Transverse colon (tissue), 4 donors: ENCODE measurements at regions not wholly inside any gene's neighbourhood (a gene's known extent, or its start where the extent isn't known, plus 50 kb on each side); places are given as distances from the start of the nearest gene placed in this dataset.

Experiments
- DNase-seq: peaks from one replicate; pipeline ENCODE4 v3.0.0-alpha.2; 2019
- H3K27ac ChIP-seq, 4 donors: fragments of 200-600 bp; sonication (generic); 2 replicates each; pipeline ENCODE4 v1.5.1; 2016 to 2018; ENCODE audit warnings: inconsistent platforms in 4 of 4
- H3K27me3 ChIP-seq: fragments of 200-600 bp; sonication (generic); 2 replicates; pipeline ENCODE4 v1.5.1; 2017; ENCODE audit warnings: inconsistent platforms
- H3K36me3 ChIP-seq, 4 donors: fragments of 200-600 bp; sonication (generic); 2 replicates each; pipeline ENCODE4 v1.5.1; 2017 to 2019; ENCODE audit warnings: inconsistent platforms in 4 of 4
- H3K4me1 ChIP-seq, 4 donors: fragments of 200-600 bp; sonication (generic); 2 replicates each; pipeline ENCODE4 v1.5.1; 2017 to 2020; ENCODE audit warnings: inconsistent platforms in 4 of 4
- H3K4me3 ChIP-seq, 4 donors: fragments of 200-600 bp; sonication (generic); 1 replicate in 1 of 4; 2 replicates in 3 of 4; pipeline versions ENCODE4 v1.5.1 to v1.6.1; 2017 to 2019; ENCODE audit warnings: inconsistent platforms in 4 of 4
- H3K9me3 ChIP-seq, 2 donors: fragments of 200-600 bp; sonication (generic); 2 replicates each; pipeline ENCODE4 v1.5.1; 2017 to 2019; ENCODE audit warnings: inconsistent platforms in 2 of 2
- EP300 ChIP-seq: sonication (generic); formaldehyde crosslinking; IDR thresholded peaks from one replicate; pipeline ENCODE4 v1.6.1; 2017; ENCODE audit warnings: antibody characterized with exemption, low read depth
- POLR2A ChIP-seq: fragments of 450-650 bp; IDR thresholded peaks from one replicate; pipeline ENCODE4 v1.6.1; 2016; ENCODE audit warnings: antibody characterized with exemption, mild to moderate bottlenecking, moderate library complexity
- POLR2AphosphoS5 ChIP-seq, 3 donors: sonication (generic); formaldehyde crosslinking; IDR thresholded peaks; one replicate each; pipeline ENCODE4 v1.6.1; 2016; ENCODE audit warnings: antibody characterized with exemption in 3 of 3
- WGBS, 2 donors: methylation state at CpG; one replicate each; pipeline ENCODE4 v1.1.5; 2018; ENCODE audit warnings: low coverage in 1 of 2; 5-methylcytosine and 5-hydroxymethylcytosine counted together
- in situ Hi-C, 4 donors: fragments of 200-750 bp; cut with MboI; loops; one replicate each; pipeline versions ENCODE4 v1.15.0 to v1.15.1; 2017; ENCODE audit warnings: low sequenced_read_pairs in 3 of 4, low pct_ligation_motif_present in 1 of 4, low pct_unique_long_range_greater_than_20kb in 1 of 4
- intact Hi-C: fragments of 100-400 bp; cut with DNase I; formaldehyde crosslinking; loops from one replicate; pipeline ENCODE4 v1.15.1; 2023; ENCODE audit warnings: low total_unique reads
- TF ChIP-seq, protein P1 (sequence below), 5 experiments: fragments of 200-600 bp in 3 of 5; fragments of 450-650 bp in 2 of 5; sonication (generic) in 3 of 5; IDR thresholded peaks; 1 replicate in 2 of 5; 2 replicates in 3 of 5; pipeline ENCODE4 v1.5.1; 2016 to 2017; ENCODE audit warnings: antibody characterized with exemption in 5 of 5, inconsistent platforms in 3 of 5, mild to moderate bottlenecking in 2 of 5, moderate library complexity in 1 of 5

DNA sequence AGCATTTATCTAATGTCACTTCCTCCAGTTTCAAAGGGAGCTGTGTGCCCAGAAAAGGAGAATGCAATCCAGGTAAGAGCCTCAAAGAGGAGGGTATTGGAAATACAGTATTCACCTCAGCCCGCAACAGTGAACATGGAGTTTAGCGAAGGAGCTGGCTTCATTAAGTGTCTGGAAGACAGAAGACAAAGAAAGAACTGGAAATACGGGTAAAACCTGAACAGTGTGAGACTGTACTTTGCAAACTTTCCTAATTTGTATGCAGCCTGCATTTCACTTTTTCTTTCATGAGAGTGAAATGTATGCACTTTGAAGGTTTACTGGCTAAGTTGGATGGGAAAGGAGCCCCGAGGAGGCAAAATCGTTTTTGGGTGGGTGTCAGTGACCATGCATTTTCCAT, 478.4 kb downstream of the HS3ST3B1 start:
- TF ChIP-seq POLR2AphosphoS5 (IDR thresholded peaks at IDR 0.05) = no peak
- TF ChIP-seq POLR2A = no peak
- no peak for TF ChIP-seq EP300
- TF ChIP-seq, protein P1, sequence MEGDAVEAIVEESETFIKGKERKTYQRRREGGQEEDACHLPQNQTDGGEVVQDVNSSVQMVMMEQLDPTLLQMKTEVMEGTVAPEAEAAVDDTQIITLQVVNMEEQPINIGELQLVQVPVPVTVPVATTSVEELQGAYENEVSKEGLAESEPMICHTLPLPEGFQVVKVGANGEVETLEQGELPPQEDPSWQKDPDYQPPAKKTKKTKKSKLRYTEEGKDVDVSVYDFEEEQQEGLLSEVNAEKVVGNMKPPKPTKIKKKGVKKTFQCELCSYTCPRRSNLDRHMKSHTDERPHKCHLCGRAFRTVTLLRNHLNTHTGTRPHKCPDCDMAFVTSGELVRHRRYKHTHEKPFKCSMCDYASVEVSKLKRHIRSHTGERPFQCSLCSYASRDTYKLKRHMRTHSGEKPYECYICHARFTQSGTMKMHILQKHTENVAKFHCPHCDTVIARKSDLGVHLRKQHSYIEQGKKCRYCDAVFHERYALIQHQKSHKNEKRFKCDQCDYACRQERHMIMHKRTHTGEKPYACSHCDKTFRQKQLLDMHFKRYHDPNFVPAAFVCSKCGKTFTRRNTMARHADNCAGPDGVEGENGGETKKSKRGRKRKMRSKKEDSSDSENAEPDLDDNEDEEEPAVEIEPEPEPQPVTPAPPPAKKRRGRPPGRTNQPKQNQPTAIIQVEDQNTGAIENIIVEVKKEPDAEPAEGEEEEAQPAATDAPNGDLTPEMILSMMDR (IDR thresholded peaks at IDR 0.05) = no peak
- Histone ChIP-seq H3K36me3 (no peaks in the 10 kb centered on the region), H3K27ac (no peak overlapping the region), H3K9me3 (no peaks in the 10 kb centered on the region), H3K4me3 (no peak overlapping the region), H3K27me3 (no peaks in the 10 kb centered on the region), H3K4me1 (no peaks in the 10 kb centered on the region)
- 73 to 87% methylated on average over 5 of the region's 5 CpGs for WGBS, 2 donors
- DNase-seq = no peak
- intact Hi-C loops = no loop called here
- in situ Hi-C loops = no loop called here

DNA sequence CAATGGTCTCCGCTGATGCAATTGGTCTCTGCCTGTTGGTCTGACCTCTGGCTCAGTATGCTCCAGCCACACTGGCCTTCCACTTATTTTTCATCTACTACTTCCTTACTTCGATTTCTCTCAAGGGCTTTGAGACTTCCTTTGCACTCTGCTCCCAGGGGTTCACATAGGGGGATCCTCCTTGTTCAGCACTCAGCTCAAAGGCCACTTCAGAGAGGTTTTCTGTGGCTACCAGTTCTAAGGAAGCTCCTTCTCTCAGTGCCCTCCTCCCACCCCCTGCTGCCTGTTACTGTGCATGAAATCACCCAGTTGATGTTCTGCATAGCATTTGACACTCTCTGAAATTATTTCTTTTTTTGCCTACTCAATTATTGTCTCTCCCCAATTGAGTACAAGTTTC, 476.4 kb downstream of the HS3ST3B1 start:
- H3K9me3 ChIP-seq = no peaks in the 10 kb centered on the region
- in situ Hi-C loops = no loop called here
- no peak for DNase-seq
- no peaks in the 10 kb centered on the region for H3K36me3 ChIP-seq
- TF ChIP-seq POLR2AphosphoS5 (IDR thresholded peaks at IDR 0.05) (no peak), EP300 (no peak), POLR2A (no peak)
- TF ChIP-seq, protein P1 (IDR thresholded peaks at IDR 0.05) = no peak
- H3K27me3 ChIP-seq = no peaks in the 10 kb centered on the region
- no peak overlapping the region for H3K4me3 ChIP-seq
- WGBS, 2 donors = 48 to 54% methylated on average over 2 of the region's 2 CpGs
- intact Hi-C loops = no loop called here
- H3K4me1 ChIP-seq = no peaks in the 10 kb centered on the region
- no peak overlapping the region for H3K27ac ChIP-seq

DNA sequence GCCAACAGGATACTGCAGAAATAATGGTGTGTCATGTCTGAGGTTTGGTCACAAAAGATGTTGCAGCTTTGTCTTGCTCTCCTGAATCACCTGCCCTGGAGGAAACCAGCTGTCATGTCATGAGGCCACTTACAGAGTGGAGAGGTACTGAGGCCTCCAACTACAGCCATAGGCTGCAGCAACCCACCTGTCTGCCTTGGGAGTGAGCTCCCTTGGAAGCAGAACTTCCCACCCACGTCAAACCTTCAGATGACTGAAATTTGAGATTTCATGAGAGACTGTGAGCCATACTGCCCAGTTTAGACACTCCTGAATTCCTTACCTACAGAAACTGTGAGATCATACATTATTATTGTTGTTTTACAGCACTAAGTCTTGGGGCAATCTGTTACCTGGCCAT, 475.9 kb downstream of the HS3ST3B1 start:
- no peak overlapping the region for H3K4me3 ChIP-seq
- no peaks in the 10 kb centered on the region for H3K27me3 ChIP-seq
- intact Hi-C loops = no loop called here
- 53% methylated on average over 1 of the region's 1 CpG; no CpG with 5 or more reads in 1 of the 2 donors for WGBS, 2 donors
- no peak for TF ChIP-seq POLR2A
- TF ChIP-seq, protein P1 (IDR thresholded peaks at IDR 0.05) = no peak
- no peak for TF ChIP-seq EP300
- TF ChIP-seq POLR2AphosphoS5 (IDR thresholded peaks at IDR 0.05) = no peak
- H3K27ac ChIP-seq = no peak overlapping the region
- no peak for DNase-seq
- H3K9me3 ChIP-seq = no peaks in the 10 kb centered on the region
- in situ Hi-C loops = no loop called here
- H3K4me1 ChIP-seq = no peaks in the 10 kb centered on the region
- no peaks in the 10 kb centered on the region for H3K36me3 ChIP-seq

DNA sequence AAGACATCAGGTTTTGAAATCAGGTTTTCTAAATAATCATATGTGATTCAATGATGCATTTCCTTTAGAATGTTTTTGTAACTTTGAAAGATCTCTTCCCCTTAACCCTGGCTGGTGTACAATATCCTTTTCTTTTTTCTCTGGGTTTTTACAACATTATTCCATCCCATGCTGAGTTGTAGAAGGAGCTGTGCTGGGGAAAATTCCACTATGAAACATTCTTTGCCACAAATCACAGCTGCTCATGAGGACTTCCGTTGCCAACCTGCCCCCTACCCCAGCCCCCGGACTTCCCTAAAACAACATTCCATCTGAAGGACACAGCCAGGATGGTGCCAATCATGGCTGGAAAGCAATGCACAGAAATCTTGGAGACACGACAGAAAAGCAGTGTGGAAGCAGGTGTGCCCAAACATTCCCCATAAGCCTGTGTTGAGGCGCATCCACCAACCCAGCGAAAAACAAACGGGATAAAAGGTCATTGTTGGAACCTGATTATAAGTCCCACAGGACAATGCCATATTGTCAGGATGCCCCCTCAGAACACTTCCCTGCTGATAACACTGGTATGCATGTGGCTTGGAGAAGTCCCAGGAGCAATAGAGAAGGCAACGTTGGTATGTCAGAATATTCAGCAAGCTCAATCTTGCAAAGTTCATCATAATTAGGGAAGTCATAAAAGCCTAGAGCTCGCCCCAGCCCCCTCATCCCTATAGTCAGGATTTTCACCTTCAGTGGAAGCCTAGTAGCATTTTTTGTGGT, 475.0 kb downstream of the HS3ST3B1 start:
- intact Hi-C loops (no loop called here), in situ Hi-C loops (no loop called here)
- no peaks in the 10 kb centered on the region for H3K9me3 ChIP-seq
- H3K27ac ChIP-seq = no peak overlapping the region
- 33 to 49% methylated on average over 1 to 8 of the region's 8 CpGs for WGBS, 2 donors
- H3K27me3 ChIP-seq = no peaks in the 10 kb centered on the region
- H3K36me3 ChIP-seq = no peaks in the 10 kb centered on the region
- H3K4me3 ChIP-seq = no peak overlapping the region
- no peaks in the 10 kb centered on the region for H3K4me1 ChIP-seq
- no peak for DNase-seq
- TF ChIP-seq POLR2AphosphoS5 (IDR thresholded peaks at IDR 0.05) = no peak
- no peak for TF ChIP-seq EP300

DNA sequence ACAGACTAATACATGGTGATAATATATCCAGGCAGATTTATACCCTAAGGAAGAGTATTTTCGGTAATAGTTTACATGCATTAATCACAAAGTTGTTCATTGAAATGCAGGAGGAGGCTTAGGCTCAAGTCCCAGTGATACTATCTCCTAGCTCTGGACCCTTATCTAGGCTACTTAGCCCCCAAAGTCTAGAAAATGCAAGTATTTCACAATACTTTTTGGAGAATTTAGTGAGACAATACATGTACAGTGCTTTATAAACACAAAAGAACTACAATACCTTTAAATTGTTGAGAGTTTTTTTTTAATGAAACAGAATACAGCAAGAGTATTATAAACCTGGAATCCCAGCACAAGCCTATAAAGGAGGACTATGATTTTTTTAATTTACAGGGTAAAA, 473.9 kb downstream of the HS3ST3B1 start:
- H3K36me3 ChIP-seq = no peaks in the 10 kb centered on the region
- H3K27ac ChIP-seq = no peak overlapping the region
- no peaks in the 10 kb centered on the region for H3K4me1 ChIP-seq
- in situ Hi-C loops = no loop called here
- H3K9me3 ChIP-seq = no peaks in the 10 kb centered on the region
- TF ChIP-seq POLR2A = no peak
- TF ChIP-seq EP300 = no peak
- TF ChIP-seq POLR2AphosphoS5 (IDR thresholded peaks at IDR 0.05) = no peak
- TF ChIP-seq, protein P1 (IDR thresholded peaks at IDR 0.05) = no peak
- DNase-seq = no peak
- H3K27me3 ChIP-seq = no peaks in the 10 kb centered on the region
- intact Hi-C loops = no loop called here
- 91 to 100% methylated on average over 1 of the region's 1 CpG for WGBS, 2 donors
- no peak overlapping the region for H3K4me3 ChIP-seq
